HUES6 (cell line): ENCODE measurements at regions not wholly inside any gene's neighbourhood (a gene's known extent, or its start where the extent isn't known, plus 50 kb on each side); places are given as distances from the start of the nearest gene placed in this dataset.
"Not testable (repeated sequence)": the region's sequence is repeated elsewhere in the genome, so short reads cannot be mapped to it uniquely, and the experiment has no call there.

Source experiments
- H3K27ac ChIP-seq: 2 replicates; pipeline ENCODE4 v1.7.0; 2013; ENCODE audit warnings: low read depth, mild to moderate bottlenecking, low read length, inconsistent platforms
- H3K27me3 ChIP-seq: 2 replicates; pipeline ENCODE4 v1.6.1; 2013; ENCODE audit warnings: low read length; ENCODE audit not compliant: control insufficient read depth, insufficient read depth
- H3K36me3 ChIP-seq: 2 replicates; pipeline ENCODE4 v1.6.1; 2013; ENCODE audit warnings: low read length; ENCODE audit not compliant: control insufficient read depth, insufficient read depth
- H3K4me1 ChIP-seq: 2 replicates; pipeline ENCODE4 v1.6.1; 2013; ENCODE audit warnings: low read length; ENCODE audit not compliant: control insufficient read depth, insufficient read depth
- H3K4me3 ChIP-seq: 2 replicates; pipeline ENCODE4 v1.5.1; 2013; ENCODE audit warnings: low read depth, low read length
- H3K9ac ChIP-seq: one replicate; pipeline ENCODE4 v1.6.1; 2013; ENCODE audit warnings: mild to moderate bottlenecking, low read length
- H3K9me3 ChIP-seq: 2 replicates; pipeline ENCODE4 v1.6.1; 2013; ENCODE audit warnings: low read depth, low read length; ENCODE audit not compliant: control insufficient read depth, insufficient read depth

DNA sequence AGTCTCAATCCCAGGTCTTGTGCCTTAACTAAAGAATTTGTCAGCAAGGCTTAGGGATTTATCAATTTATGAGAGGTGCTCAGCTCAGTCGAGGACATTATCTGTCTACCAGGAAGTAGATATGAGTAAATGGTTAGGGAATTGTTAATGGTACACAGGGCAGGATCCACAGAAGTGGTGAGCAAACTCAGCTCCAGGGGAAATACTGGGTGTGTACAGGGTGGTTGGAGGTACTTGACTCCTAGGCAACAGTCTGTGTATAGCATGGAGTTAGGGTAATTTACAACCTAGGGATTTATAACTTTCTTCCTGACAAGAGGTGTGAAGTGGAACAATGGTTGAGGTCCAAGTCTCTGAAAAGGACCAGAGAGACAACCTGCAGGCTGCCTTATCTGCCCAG is 123.4 kb upstream of the OR9Q1 start:
- H3K4me3 ChIP-seq: no peak overlapping the region
- H3K27ac ChIP-seq: no peak overlapping the region
- H3K36me3 ChIP-seq: no peaks in the 10 kb centered on the region
- H3K9me3 ChIP-seq: peaks cover 7% of the 10 kb centered on the region
- peaks cover 16% of the 10 kb centered on the region for H3K4me1 ChIP-seq
- no peak overlapping the region for H3K9ac ChIP-seq
- H3K27me3 ChIP-seq: no peaks in the 10 kb centered on the region

DNA sequence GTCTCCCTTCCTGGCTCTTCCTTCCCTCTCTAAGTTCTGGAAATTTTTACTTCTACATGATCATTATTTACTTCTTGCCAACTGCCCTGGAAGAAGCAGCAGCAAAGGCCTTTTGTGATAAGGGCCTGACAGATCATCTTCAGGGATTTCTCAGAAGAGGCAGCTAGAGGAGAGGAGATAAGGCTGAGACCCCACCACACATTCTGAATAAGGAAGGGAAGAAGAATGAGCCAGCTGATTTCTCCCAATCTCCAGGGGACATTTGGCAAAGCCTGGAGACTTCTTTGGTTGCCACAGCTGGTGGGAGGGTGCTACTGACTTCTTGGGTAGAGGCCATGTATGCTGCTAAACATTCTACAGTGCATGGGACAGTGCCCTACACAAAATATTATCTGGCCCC is 122.4 kb upstream of the OR9Q1 start:
- Histone ChIP-seq H3K36me3 (no peaks in the 10 kb centered on the region), H3K4me3 (no peak overlapping the region), H3K4me1 (peaks cover 16% of the 10 kb centered on the region), H3K27ac (no peak overlapping the region), H3K9ac (no peak overlapping the region), H3K9me3 (peaks cover 17% of the 10 kb centered on the region), H3K27me3 (no peaks in the 10 kb centered on the region)

DNA sequence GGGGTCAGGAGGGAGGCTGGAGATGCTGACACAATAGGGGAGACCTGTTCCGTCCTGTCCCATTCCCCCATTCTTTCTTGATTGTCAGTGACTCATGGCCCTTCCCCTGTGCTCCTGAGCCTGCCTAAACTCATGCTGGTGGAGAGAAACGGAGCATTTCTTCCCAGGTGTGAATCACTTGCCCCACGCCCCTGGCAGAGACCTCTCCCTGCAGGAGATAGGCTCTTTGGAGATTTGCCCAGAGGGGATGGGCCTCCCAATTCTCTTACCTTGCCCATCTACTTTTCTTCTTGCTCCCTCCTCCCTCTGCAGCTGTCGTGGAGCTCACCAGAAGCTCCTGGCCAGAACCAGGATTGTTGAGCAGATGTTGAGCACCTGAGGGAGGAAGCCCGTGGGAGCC is 121.9 kb upstream of the OR9Q1 start:
- no peak overlapping the region for H3K27ac ChIP-seq
- peaks cover 21% of the 10 kb centered on the region for H3K9me3 ChIP-seq
- no peak overlapping the region for H3K4me3 ChIP-seq
- H3K9ac ChIP-seq: no peak overlapping the region
- no peaks in the 10 kb centered on the region for H3K36me3 ChIP-seq
- no peaks in the 10 kb centered on the region for H3K27me3 ChIP-seq
- H3K4me1 ChIP-seq: peaks cover 16% of the 10 kb centered on the region

DNA sequence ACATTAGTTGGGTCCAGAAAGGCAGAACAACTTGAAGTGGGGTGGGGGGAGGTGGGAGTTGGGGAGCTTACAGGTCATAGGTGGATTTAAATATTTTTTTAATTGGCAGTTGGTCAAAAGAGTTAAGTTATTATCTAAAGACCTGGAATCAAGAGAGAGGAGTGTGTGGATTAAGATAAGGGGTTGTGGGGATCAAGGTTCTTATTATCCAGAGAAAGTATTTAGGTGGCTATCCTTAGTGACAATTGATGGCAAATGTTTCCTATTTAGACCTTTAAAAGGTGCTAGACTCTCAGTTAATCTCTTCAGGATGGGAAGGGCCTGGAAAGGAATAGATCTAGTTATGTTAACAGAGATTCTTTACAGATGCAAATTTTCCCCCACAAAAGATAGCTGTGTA is 120.7 kb upstream of the OR9Q1 start:
- Histone ChIP-seq H3K9me3 (peaks cover 31% of the 10 kb centered on the region), H3K9ac (no peak overlapping the region), H3K4me3 (no peak overlapping the region), H3K36me3 (no peaks in the 10 kb centered on the region), H3K27ac (no peak overlapping the region), H3K27me3 (no peaks in the 10 kb centered on the region), H3K4me1 (peaks cover 16% of the 10 kb centered on the region)

DNA sequence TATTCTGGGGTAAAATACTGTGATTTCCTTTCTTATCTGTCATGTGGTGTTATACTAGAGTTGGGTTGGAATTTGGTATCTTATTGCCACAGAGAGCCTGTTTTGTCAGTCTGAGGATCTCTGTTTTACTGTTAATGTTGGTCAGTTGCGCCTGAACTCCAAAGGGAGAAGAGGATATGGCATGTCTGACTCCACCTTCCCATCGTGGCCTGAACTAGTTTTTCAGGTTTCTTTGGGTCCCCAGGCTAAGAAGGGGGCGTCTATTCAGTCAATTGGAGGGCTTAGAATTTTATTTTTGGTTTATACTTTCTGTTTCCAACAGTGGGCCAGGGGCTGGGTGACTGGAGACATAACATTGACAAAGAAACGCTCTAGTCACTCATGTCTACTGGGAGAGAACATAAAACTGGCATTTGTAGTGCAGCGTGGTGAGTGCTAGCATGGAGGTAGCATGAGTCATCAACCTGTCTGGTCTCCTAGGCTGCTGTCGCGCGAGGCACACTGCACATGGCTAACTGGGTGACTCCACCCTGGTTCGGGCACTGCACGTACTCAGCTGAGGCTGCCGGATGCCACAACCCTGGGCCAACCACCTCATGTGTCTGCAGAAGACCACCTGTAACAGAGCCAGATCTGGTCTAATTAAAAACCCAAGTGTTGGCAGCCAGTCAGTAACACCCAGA is 120.1 kb upstream of the OR9Q1 start:
- Histone ChIP-seq H3K4me1 (peaks cover 16% of the 10 kb centered on the region), H3K27ac (no peak overlapping the region), H3K9ac (peak overlapping the region; percentile 9)

DNA sequence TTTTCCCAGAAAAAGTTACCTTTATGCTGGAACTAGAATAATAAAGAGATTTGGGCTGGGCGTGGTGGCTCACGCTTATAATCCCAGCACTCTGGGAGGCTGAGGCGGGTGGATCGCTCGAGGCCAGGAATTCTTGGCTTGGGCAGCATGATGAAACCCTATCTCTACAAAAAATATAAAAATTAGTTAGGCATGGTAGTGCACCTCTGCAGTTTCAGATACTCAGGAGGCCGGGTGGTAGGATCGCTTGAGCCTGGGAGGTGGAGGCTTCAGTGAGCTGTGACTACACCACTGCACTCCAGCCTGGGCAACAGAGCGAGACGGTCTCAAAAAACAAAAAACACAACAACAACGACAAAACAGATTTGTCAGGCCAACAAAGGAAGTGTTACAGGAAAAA is 119.3 kb upstream of the OR9Q1 start:
- peaks cover 16% of the 10 kb centered on the region for H3K4me1 ChIP-seq
- no peak overlapping the region for H3K9ac ChIP-seq
- peaks cover 34% of the 10 kb centered on the region for H3K9me3 ChIP-seq
- no peaks in the 10 kb centered on the region for H3K36me3 ChIP-seq
- H3K27me3 ChIP-seq: no peaks in the 10 kb centered on the region
- H3K4me3 ChIP-seq: no peak overlapping the region
- H3K27ac ChIP-seq: no peak overlapping the region

More for the DNA sequence above, 120.1 kb upstream of the OR9Q1 start:
- Histone ChIP-seq H3K27me3 (no peaks in the 10 kb centered on the region), H3K9me3 (peaks cover 34% of the 10 kb centered on the region), H3K4me3 (no peak overlapping the region), H3K36me3 (no peaks in the 10 kb centered on the region)

DNA sequence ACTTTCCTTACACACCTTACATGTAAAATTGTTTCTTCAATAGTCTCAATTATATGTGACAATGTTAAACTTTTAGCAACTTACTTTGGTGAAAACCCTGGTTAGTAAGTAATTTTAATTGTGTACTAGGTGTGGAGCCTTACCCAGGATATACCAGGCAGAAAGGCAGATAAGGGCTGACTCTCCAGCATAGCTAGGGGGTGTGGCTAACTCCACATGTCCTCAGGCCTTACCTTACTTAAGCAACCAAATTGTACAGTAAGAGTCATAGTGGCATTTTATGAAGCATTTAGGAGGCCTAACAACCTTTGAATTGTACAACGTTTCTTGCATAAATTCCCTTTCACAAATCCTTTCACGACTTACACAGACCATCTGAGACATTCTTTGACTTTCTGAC is 118.2 kb upstream of the OR9Q1 start:
- no peaks in the 10 kb centered on the region for H3K27me3 ChIP-seq
- peaks cover 34% of the 10 kb centered on the region for H3K9me3 ChIP-seq
- no peak overlapping the region for H3K4me3 ChIP-seq

DNA sequence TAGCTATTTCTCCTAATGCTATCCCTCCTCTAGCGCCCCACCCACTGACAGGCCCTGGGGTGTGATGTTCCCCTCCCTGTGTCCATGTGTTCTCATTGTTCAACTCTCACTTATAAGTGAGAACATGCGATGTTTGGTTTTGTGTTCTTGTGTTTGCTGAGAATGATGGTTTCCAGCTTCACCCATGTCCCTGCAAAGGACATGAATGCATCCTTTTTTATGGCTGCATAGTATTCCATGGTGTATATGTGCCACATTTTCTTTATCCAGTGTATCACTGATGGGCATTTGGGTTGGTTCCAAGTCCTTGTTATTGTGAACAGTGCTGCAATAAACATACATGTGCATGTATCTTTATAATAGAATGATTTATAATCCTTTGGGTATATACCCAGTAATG is 115.3 kb upstream of the OR9Q1 start:
- H3K9ac ChIP-seq, H3K4me3 ChIP-seq, H3K27ac ChIP-seq, H3K27me3 ChIP-seq, H3K4me1 ChIP-seq, H3K36me3 ChIP-seq: not testable (repeated sequence)
- H3K9me3 ChIP-seq: peaks cover 34% of the 10 kb centered on the region

More for the DNA sequence above, 118.2 kb upstream of the OR9Q1 start:
- Histone ChIP-seq H3K4me1 (peaks cover 16% of the 10 kb centered on the region), H3K27ac (no peak overlapping the region), H3K36me3 (no peaks in the 10 kb centered on the region), H3K9ac (no peak overlapping the region)

DNA sequence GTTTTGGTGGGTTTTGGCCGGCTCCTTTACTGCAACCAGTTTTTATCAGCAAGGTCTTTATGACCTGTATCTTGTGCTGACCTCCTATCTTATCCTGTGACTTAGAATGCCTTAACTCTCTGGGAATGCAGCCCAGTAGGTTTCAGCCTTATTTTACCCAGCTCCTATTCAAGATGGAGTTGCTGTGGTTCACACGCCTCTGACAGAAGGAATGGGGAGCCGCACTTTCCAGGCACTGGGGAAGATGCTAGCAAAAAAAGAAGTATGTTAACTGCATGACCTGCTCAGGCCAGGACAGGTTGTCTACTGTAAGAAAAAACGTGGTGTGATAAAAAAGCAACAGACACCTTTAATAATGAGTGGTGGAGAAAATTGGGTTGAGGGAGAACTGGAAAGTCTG is 112.2 kb upstream of the OR9Q1 start:
- H3K4me3 ChIP-seq, H3K9ac ChIP-seq, H3K27me3 ChIP-seq, H3K27ac ChIP-seq, H3K4me1 ChIP-seq, H3K36me3 ChIP-seq: not testable (repeated sequence)
- H3K9me3 ChIP-seq: peaks cover 15% of the 10 kb centered on the region; the same call in 1 of the 2 replicates

DNA sequence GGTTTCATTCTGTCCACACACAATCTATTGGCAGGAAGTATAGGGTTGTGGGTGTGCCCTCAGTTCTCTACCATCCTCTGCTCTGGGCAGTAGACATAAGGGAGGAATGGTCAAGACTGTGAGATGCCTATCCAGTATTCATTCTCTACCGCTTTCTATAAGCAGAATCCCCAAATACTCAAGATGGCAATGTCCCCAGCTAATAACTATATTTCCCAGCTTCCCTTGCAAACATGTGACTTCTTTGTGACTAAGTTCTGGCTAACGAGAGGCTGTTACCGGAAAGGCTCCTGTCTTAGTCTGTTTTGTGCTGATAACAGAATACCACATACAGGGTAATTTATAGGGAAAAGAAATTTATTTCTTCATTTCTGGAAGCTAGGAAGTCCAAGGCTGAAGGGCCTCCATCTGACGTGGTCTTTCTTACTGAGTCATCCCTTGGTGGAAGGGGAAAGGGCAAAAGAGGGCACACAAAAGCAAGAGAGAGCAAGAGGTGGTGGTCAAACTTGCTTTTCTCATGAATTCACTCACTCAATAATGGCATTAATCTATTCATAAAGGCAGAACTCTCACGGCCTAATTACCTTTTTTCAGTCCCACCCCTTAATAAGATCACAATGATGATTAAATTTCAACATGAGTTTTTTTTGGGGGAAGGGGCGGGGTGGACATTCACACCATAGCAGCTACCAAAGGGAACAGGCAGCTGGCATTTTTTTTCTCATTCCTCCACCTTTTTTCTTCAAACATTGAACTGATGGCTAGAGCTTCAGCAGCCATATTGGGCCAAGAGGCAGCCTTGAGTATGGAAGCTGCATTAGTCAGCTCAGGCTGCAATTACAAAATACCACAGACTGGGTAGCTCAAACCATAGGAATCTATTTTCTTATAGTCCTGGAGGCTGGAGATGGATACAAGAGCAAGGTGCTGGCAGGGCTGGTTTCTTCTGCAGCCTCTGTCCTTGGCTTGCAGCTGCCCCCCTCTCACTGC is 109.7 kb upstream of the OR9Q1 start:
- H3K9me3 ChIP-seq: no peaks in the 10 kb centered on the region
- H3K36me3 ChIP-seq: no peaks in the 10 kb centered on the region
- H3K4me3 ChIP-seq: no peak overlapping the region
- no peak overlapping the region for H3K27ac ChIP-seq
- no peak overlapping the region for H3K9ac ChIP-seq
- no peaks in the 10 kb centered on the region for H3K27me3 ChIP-seq
- H3K4me1 ChIP-seq: no peaks in the 10 kb centered on the region

DNA sequence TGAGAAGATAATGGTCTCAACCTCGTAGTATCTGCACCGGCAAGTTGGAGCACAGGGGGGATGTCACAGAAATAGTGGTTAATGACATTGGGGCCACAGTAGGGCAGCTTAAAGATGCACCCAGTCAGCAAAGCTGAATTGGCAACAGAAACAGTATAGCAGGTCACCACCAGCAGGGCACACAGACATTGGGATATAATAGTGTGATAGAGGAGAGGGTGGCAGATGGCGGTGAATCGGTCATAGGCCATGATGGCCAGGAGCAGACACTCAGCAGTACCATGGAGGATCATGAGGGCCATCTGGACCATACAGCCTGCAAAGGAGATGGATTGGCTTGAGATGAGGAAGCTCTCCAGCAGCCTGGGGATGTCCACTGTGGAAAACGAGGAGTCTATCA is 106.0 kb upstream of the OR9Q1 start:
- H3K9me3 ChIP-seq: no peaks in the 10 kb centered on the region
- no peaks in the 10 kb centered on the region for H3K27me3 ChIP-seq
- no peak overlapping the region for H3K4me3 ChIP-seq
- H3K9ac ChIP-seq: no peak overlapping the region
- H3K27ac ChIP-seq: no peak overlapping the region
- H3K4me1 ChIP-seq: no peaks in the 10 kb centered on the region
- H3K36me3 ChIP-seq: no peaks in the 10 kb centered on the region
